Testis (tissue), 2 donors: ENCODE measurements at regions not wholly inside any gene's neighbourhood (a gene's known extent, or its start where the extent isn't known, plus 50 kb on each side); places are given as distances from the start of the nearest gene placed in this dataset.
"Not testable (repeated sequence)": the region's sequence is repeated elsewhere in the genome, so short reads cannot be mapped to it uniquely, and the experiment has no call there.

Experiments used
- DNase-seq: peaks from one replicate; pipeline ENCODE4 v3.0.0-alpha.2; 2019
- H3K27ac ChIP-seq, 2 donors: fragments of 200-600 bp; sonication (generic); one replicate each; pipeline ENCODE4 v1.5.1; 2019
- H3K27me3 ChIP-seq: fragments of 200-600 bp; sonication (generic); one replicate; pipeline ENCODE4 v1.5.1; 2019
- H3K36me3 ChIP-seq: fragments of 200-600 bp; sonication (generic); one replicate; pipeline ENCODE4 v1.5.1; 2017; ENCODE audit warnings: low read depth; ENCODE audit errors: missing control alignments
- H3K4me1 ChIP-seq: fragments of 200-600 bp; sonication (generic); one replicate; pipeline ENCODE4 v1.5.1; 2019
- H3K4me3 ChIP-seq, 2 donors: fragments of 200-600 bp; sonication (generic); one replicate each; pipeline ENCODE4 v1.5.1; 2017 to 2019
- H3K9me3 ChIP-seq: fragments of 200-600 bp; sonication (generic); one replicate; pipeline ENCODE4 v1.5.1; 2017
- POLR2A ChIP-seq: fragments of 450-650 bp; IDR thresholded peaks from one replicate; pipeline ENCODE4 v1.6.1; 2017; ENCODE audit warnings: antibody characterized with exemption, mild to moderate bottlenecking, moderate library complexity
- WGBS, 2 donors: methylation state at CpG; one replicate each; pipeline ENCODE4 v1.1.5; 2018; 5-methylcytosine and 5-hydroxymethylcytosine counted together
- intact Hi-C: fragments of 100-400 bp; cut with DNase I; formaldehyde crosslinking; loops from one replicate; pipeline ENCODE4 v1.15.1; 2023; ENCODE audit warnings: low total_unique reads
- TF ChIP-seq, protein P1 (sequence below), 3 experiments: fragments of 450-650 bp in 2 of 3; fragments of 200-600 bp in 1 of 3; sonication (generic) in 1 of 3; IDR thresholded peaks; one replicate each; pipeline ENCODE4 v1.5.1; 2016 to 2019; ENCODE audit warnings: antibody characterized with exemption in 3 of 3, mild to moderate bottlenecking in 2 of 3, moderate library complexity in 1 of 3

DNA sequence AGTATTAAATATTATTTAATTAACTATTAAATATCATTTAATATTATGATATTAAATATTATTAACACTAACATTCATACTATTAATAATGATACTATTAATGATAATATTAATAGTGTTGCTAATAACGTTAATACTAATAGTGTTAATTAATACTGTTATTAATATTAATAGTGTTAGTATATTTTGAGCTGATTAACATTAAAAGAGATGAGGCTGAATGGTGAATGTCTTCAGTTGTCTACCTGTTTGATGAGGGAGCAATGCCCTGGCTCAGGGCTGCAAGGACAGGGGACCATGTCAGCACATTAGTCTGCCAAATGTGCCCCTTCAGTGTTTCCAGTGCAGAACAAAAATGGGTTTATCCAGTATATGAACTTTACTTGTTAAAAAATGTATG is 96.6 kb upstream of the PLEKHG1 start:
- H3K36me3 ChIP-seq, result no peaks in the 10 kb centered on the region
- WGBS, 2 donors, result 86 to 89% methylated on average over 1 of the region's 1 CpG
- no peaks in the 10 kb centered on the region for H3K4me1 ChIP-seq
- no peaks in the 10 kb centered on the region for H3K27me3 ChIP-seq
- H3K27ac ChIP-seq, result no peak overlapping the region
- TF ChIP-seq, protein P1, sequence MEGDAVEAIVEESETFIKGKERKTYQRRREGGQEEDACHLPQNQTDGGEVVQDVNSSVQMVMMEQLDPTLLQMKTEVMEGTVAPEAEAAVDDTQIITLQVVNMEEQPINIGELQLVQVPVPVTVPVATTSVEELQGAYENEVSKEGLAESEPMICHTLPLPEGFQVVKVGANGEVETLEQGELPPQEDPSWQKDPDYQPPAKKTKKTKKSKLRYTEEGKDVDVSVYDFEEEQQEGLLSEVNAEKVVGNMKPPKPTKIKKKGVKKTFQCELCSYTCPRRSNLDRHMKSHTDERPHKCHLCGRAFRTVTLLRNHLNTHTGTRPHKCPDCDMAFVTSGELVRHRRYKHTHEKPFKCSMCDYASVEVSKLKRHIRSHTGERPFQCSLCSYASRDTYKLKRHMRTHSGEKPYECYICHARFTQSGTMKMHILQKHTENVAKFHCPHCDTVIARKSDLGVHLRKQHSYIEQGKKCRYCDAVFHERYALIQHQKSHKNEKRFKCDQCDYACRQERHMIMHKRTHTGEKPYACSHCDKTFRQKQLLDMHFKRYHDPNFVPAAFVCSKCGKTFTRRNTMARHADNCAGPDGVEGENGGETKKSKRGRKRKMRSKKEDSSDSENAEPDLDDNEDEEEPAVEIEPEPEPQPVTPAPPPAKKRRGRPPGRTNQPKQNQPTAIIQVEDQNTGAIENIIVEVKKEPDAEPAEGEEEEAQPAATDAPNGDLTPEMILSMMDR (IDR thresholded peaks at IDR 0.05), result no peak
- no peak for TF ChIP-seq POLR2A
- intact Hi-C loops, result no loop called here
- DNase-seq, result no peak
- no peak overlapping the region for H3K4me3 ChIP-seq
- no peaks in the 10 kb centered on the region for H3K9me3 ChIP-seq

DNA sequence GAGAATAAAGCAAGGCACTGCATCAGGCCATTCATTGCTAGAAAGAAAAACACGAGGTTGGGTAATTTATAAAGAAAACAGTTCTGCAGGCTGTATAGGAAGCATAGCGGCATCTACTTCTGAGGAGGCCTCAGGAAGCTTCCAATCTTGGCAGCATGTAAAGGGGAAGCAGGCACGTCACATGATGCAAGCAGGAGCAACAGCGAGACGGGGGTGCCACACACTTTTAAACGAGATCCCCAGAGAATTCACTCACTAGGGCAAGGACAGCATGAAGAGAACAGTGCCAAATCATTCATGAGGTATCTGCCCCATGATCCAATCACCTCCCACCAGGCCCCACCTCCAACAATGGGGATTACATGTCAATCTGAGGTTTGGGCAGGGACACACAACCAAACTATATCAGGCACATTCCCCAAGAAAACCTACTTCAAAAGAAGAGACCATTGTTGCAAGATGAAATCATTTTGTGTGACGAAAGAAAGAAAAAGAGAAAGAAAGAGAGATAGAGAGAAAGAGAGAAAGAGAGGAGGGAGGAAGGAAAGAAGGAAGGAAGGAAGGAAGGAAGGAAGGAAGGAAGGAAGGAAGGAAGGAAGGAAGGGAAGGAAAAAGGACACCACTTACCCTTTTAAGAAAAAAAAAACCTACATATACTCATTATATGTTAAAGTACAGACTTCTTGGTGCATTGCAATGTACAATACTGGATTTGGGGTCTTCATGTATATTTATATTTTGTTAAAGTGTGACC is 95.9 kb upstream of the PLEKHG1 start:
- WGBS, 2 donors, result 90 to 92% methylated on average over 7 of the region's 7 CpGs
- no peaks in the 10 kb centered on the region for H3K4me1 ChIP-seq
- H3K36me3 ChIP-seq, result no peaks in the 10 kb centered on the region
- H3K9me3 ChIP-seq, result no peaks in the 10 kb centered on the region
- H3K4me3 ChIP-seq, result no peak overlapping the region
- TF ChIP-seq, protein P1 (IDR thresholded peaks at IDR 0.05), result no peak
- no peak for TF ChIP-seq POLR2A
- no peaks in the 10 kb centered on the region for H3K27me3 ChIP-seq
- DNase-seq, result no peak
- no peak overlapping the region for H3K27ac ChIP-seq
- intact Hi-C loops, result no loop called here

DNA sequence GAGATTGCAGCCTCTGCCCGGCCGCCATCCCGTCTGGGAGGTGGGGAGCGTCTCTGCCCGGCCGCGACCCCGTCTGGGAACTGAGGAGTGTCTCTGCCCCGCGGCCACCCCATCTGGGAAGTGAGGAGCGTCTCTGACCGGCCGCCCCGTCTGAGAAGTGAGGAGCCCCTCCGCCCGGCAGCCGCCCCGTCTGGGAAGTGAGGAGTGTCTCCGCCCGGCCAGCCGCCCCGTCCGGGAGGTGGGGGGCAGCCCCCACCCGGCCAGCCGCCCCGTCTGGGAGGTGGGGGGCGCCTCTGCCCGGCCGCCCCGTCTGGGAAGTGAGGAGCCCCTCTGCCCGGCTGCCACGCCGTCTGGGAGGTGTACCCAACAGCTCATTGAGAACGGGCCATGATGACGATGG is 92.3 kb upstream of the PLEKHG1 start:
- intact Hi-C loops, H3K36me3 ChIP-seq, DNase-seq, H3K4me1 ChIP-seq, H3K27me3 ChIP-seq, H3K9me3 ChIP-seq, H3K27ac ChIP-seq: not testable (repeated sequence)
- H3K4me3 ChIP-seq, result peak overlapping the region in 1 of 2 donors; percentile 17
- WGBS, 2 donors, result 67% methylated on average over 31 of the region's 35 CpGs; no CpG with 5 or more reads in 1 of the 2 donors

DNA sequence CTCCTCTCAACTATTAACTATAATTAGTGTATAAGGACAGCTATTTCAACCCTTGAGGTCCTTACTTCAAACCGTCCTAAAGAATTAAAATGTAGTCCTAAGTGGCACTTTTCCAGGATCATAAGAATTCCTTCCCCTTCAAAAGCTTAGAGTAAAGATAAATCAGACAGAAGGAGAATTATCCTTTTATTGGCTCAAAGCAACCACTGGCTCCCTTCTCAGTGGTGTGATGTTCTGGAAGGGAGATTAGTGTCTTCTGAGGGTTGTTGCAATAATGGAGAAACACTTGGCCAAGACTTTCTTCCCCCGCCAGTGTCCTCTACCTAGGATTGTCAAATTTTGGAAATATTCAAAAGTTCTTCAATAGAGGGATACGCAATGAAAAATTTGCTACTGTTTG is 89.1 kb upstream of the PLEKHG1 start:
- Histone ChIP-seq H3K27ac (no peak overlapping the region), H3K27me3 (no peaks in the 10 kb centered on the region), H3K9me3 (no peaks in the 10 kb centered on the region), H3K36me3 (no peaks in the 10 kb centered on the region), H3K4me3 (no peak overlapping the region), H3K4me1 (no peaks in the 10 kb centered on the region)
- WGBS, 2 donors, result 66 to 70% methylated on average over 3 of the region's 3 CpGs
- no peak for DNase-seq
- intact Hi-C loops, result no loop called here
- no peak for TF ChIP-seq POLR2A
- TF ChIP-seq, protein P1 (IDR thresholded peaks at IDR 0.05), result no peak

DNA sequence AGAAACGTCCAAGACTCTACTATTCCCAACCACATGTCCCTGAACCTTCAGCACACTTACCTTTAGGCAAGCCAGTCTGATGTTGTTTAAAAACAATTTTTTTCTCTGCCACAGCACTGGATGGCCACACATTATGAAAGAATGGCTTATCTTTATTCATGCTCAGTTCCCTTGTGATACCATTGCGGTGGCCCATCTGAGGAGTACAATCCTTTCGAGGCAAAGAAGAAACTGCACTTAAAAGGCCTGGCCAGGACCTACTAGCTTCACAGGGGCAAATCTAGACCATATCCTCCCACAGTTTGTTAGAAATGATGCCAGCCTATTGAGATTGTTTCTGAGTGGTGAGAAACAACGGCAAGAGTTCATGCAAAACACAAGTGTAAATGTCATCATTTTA is 88.4 kb upstream of the PLEKHG1 start:
- 75 to 83% methylated on average over 4 of the region's 4 CpGs for WGBS, 2 donors
- no peak overlapping the region for H3K27ac ChIP-seq
- no peak for DNase-seq
- TF ChIP-seq, protein P1 (IDR thresholded peaks at IDR 0.05), result no peak
- TF ChIP-seq POLR2A, result no peak
- no peaks in the 10 kb centered on the region for H3K9me3 ChIP-seq
- H3K4me1 ChIP-seq, result no peaks in the 10 kb centered on the region
- no peak overlapping the region for H3K4me3 ChIP-seq
- H3K36me3 ChIP-seq, result no peaks in the 10 kb centered on the region
- intact Hi-C loops, result no loop called here
- no peaks in the 10 kb centered on the region for H3K27me3 ChIP-seq
